OCI-LY3 (cell line): ENCODE measurements at regions not wholly inside any gene's neighbourhood (a gene's known extent, or its start where the extent isn't known, plus 50 kb on each side); places are given as distances from the start of the nearest gene placed in this dataset.

Source experiments
- H2AFZ ChIP-seq: fragments of 200-600, 300-600 bp; shearing (Covaris generic); 2 replicates; pipeline ENCODE4 v1.6.0; 2014; ENCODE audit warnings: antibody characterized with exemption, low read depth, low read length
- H3K27ac ChIP-seq: fragments of 200-600, 300-600 bp; sonication (generic); 2 replicates; pipeline ENCODE4 v1.5.1; 2014; ENCODE audit warnings: mild to moderate bottlenecking, low read length, moderate library complexity, mixed read lengths
- H3K27me3 ChIP-seq: fragments of 200-600, 300-600 bp; sonication (generic); 2 replicates; pipeline ENCODE4 v1.6.1; 2014; ENCODE audit warnings: low read depth, low read length, mixed read lengths
- H3K36me3 ChIP-seq: fragments of 200-600, 300-600 bp; sonication (generic); replicated peaks from 2 replicates; pipeline ENCODE3; 2014; ENCODE audit warnings: low read depth, low read length, mixed read lengths
- H3K4me1 ChIP-seq: fragments of 300-600, 200-600 bp; sonication (generic); 2 replicates; pipeline ENCODE4 v1.6.1; 2014; ENCODE audit warnings: low read length, mixed read lengths
- H3K4me2 ChIP-seq: fragments of 200-600, 300-600 bp; sonication (generic); 2 replicates; pipeline ENCODE4 v1.6.1; 2014; ENCODE audit warnings: low read length, mixed read lengths
- H3K4me3 ChIP-seq: fragments of 300-600, 200-600 bp; sonication (generic); 2 replicates; pipeline ENCODE4 v1.5.1; 2014; ENCODE audit warnings: antibody characterized with exemption, mild to moderate bottlenecking, low read length, moderate library complexity
- H3K79me2 ChIP-seq: fragments of 300-600, 200-600 bp; shearing (Covaris generic); 2 replicates; pipeline ENCODE4 v1.6.1; 2014; ENCODE audit warnings: mild to moderate bottlenecking, low read length, mixed read lengths
- H3K9ac ChIP-seq: fragments of 300-600, 200-600 bp; shearing (Covaris generic); 2 replicates; pipeline ENCODE4 v1.6.0; 2014; ENCODE audit warnings: mild to moderate bottlenecking, low read length, moderate library complexity
- H3K9me3 ChIP-seq: fragments of 200-600, 300-600 bp; shearing (Covaris generic); 2 replicates; pipeline ENCODE4 v1.6.1; 2014; ENCODE audit warnings: low read length, mixed read lengths; ENCODE audit not compliant: insufficient read depth
- H4K20me1 ChIP-seq: fragments of 200-600, 300-600 bp; sonication (generic); 2 replicates; pipeline ENCODE4 v1.6.1; 2016; ENCODE audit warnings: low read length, mixed read lengths; ENCODE audit not compliant: insufficient read depth
- EZH2phosphoT487 ChIP-seq: fragments of 200-600 bp; shearing (Covaris generic); IDR thresholded peaks from 2 replicates; pipeline ENCODE4 v1.6.1; 2018; ENCODE audit warnings: antibody characterized with exemption, mixed run types, low read depth
- TF ChIP-seq, protein P1 (sequence below): fragments of 200-600, 300-600 bp; sonication (generic); IDR thresholded peaks from 2 replicates; pipeline ENCODE4 v1.5.1; 2014; ENCODE audit warnings: antibody characterized with exemption, low read length, low read depth

DNA sequence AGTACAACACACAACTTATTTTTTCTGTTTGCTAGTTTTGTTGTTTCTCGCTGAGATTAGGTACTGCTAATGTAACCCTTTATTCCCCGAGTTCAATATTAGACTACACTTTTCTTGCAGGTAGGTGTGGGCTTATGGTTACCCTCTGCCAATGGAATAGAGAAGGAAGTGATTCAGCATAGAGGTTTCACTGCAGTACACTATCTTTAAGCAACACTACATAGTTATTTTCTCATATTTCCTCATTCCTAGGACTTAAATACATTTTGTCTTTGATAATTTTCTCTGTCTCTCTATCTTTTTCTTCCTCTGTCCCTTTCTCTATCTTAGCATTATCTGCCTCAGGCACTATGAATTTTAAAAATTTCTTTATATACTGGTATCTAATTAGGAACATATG, 791.0 kb downstream of the FAM181B start:
- Histone ChIP-seq H3K36me3 (no peaks in the 10 kb centered on the region), H3K79me2 (no peaks in the 10 kb centered on the region), H3K4me1 (no peaks in the 10 kb centered on the region), H3K4me3 (no peak overlapping the region), H3K4me2 (no peak overlapping the region), H3K9me3 (no peaks in the 10 kb centered on the region), H2AFZ (no peak overlapping the region), H3K9ac (no peak overlapping the region), H4K20me1 (no peaks in the 10 kb centered on the region), H3K27ac (no peak overlapping the region), H3K27me3 (no peaks in the 10 kb centered on the region)
- no peak for TF ChIP-seq EZH2phosphoT487
- TF ChIP-seq, protein P1, sequence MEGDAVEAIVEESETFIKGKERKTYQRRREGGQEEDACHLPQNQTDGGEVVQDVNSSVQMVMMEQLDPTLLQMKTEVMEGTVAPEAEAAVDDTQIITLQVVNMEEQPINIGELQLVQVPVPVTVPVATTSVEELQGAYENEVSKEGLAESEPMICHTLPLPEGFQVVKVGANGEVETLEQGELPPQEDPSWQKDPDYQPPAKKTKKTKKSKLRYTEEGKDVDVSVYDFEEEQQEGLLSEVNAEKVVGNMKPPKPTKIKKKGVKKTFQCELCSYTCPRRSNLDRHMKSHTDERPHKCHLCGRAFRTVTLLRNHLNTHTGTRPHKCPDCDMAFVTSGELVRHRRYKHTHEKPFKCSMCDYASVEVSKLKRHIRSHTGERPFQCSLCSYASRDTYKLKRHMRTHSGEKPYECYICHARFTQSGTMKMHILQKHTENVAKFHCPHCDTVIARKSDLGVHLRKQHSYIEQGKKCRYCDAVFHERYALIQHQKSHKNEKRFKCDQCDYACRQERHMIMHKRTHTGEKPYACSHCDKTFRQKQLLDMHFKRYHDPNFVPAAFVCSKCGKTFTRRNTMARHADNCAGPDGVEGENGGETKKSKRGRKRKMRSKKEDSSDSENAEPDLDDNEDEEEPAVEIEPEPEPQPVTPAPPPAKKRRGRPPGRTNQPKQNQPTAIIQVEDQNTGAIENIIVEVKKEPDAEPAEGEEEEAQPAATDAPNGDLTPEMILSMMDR: no peak

DNA sequence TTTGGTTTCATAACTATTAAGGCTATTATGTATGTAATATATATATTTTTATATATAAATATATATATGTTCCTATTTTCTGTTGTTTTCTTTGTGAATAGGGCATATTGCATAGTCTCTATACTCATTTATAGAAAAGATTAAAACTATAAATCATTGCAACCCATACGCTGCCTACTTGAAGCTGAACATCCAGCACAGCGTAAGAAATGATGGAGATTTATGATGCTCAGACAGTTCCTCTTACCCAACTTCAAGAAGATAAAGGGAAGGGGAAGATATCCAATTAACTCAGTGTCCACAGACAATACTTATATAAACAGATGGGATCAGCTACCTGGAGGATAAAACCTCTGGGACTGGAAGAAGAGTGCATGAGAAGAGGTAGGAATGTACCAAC, 791.7 kb downstream of the FAM181B start:
- no peak overlapping the region for H3K9ac ChIP-seq
- H3K27me3 ChIP-seq: no peaks in the 10 kb centered on the region
- H3K79me2 ChIP-seq: no peaks in the 10 kb centered on the region
- no peaks in the 10 kb centered on the region for H3K4me1 ChIP-seq
- no peak overlapping the region for H3K4me2 ChIP-seq
- no peak for TF ChIP-seq EZH2phosphoT487
- TF ChIP-seq, protein P1: no peak
- no peaks in the 10 kb centered on the region for H4K20me1 ChIP-seq
- no peaks in the 10 kb centered on the region for H3K36me3 ChIP-seq
- H3K27ac ChIP-seq: no peak overlapping the region
- no peak overlapping the region for H2AFZ ChIP-seq
- no peaks in the 10 kb centered on the region for H3K9me3 ChIP-seq
- H3K4me3 ChIP-seq: no peak overlapping the region

DNA sequence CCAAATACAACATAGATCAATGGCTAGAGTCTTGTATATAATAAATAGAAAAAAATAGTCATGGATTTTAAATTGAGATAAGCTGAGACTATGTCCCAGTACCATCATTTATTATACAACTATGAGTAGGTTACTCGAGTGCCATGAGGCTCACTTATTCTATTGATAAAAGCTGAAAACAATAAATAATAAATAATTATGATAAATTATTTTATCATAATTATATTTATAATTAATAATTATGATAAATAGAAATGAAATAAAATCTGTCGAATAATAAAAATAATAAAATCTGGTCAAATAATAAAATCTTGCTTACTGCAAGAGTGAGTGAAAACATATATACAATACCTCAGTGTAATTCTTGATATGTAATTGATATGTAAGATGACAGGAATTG, 801.4 kb downstream of the FAM181B start:
- Histone ChIP-seq H4K20me1 (no peaks in the 10 kb centered on the region), H3K4me2 (no peak overlapping the region), H3K9me3 (no peaks in the 10 kb centered on the region), H2AFZ (no peak overlapping the region), H3K27ac (no peak overlapping the region), H3K36me3 (no peaks in the 10 kb centered on the region), H3K4me1 (no peaks in the 10 kb centered on the region), H3K27me3 (no peaks in the 10 kb centered on the region), H3K4me3 (no peak overlapping the region), H3K9ac (no peak overlapping the region), H3K79me2 (no peaks in the 10 kb centered on the region)
- TF ChIP-seq, protein P1: no peak

DNA sequence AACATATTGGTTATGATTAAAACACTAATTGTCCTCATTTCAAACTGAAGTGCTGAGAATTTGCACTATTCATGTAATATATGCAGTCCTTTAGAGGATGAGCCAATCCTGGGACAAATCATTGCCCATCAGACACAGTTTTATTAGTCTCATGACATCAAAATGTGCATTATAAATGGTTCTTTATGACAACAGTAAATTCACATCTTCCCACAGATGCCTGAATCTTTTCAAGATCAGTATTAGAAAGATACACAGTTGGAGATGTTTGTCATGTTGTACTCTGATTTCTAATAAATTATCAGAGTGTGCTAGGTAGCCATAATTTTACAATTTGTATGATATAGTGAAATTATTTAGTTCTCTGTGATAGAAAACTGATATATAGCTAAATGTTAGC, 813.5 kb downstream of the FAM181B start:
- Histone ChIP-seq H3K27me3 (no peaks in the 10 kb centered on the region), H3K27ac (no peak overlapping the region), H3K9ac (no peak overlapping the region), H3K4me1 (no peaks in the 10 kb centered on the region), H3K36me3 (no peaks in the 10 kb centered on the region), H3K4me2 (no peak overlapping the region), H3K79me2 (no peaks in the 10 kb centered on the region), H3K4me3 (no peak overlapping the region), H2AFZ (no peak overlapping the region), H4K20me1 (no peaks in the 10 kb centered on the region), H3K9me3 (no peaks in the 10 kb centered on the region)
- TF ChIP-seq, protein P1: no peak
- no peak for TF ChIP-seq EZH2phosphoT487
